ENCODE measurements at regions not wholly inside any gene's neighbourhood (a gene's known extent, or its start where the extent isn't known, plus 50 kb on each side); places are given as distances from the start of the nearest gene placed in this dataset.

DNA sequence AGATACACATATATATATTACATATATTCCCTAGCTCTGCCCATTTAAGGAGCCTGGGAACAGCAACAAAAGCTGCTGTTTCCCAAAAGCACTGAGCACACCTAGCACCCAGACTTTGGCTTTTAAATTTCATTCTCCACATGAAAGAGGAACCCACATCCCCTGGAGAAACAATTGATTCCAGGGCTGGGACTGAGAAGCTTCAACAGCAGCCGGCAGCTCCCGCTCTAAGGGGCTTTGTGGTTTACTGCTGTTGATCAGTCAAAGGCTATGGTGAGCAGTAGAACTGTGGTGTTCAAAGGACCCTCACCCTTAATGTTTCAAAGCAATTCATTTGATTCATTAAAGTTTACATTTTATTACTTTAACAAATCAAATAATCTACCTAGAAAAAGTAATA, 83.3 kb upstream of the SLC66A3 start:
- Histone ChIP-seq H3K4me1 (peaks cover 0 to 11% (median 8%) of the 10 kb centered on the region in 4 donors), H3K27me3 (no peaks in the 10 kb centered on the region), H3K9me3 (no peaks in the 10 kb centered on the region), H3K36me3 (no peaks in the 10 kb centered on the region), H3K4me3 (no peak overlapping the region), H3K27ac (no peak overlapping the region)
- no peak for DNase-seq
- no peak for ATAC-seq (ENCODE audit: low FRiP score in 2 of 2)
- TF ChIP-seq EP300 (IDR thresholded peaks at IDR 0.05), result no peak
- no peak for TF ChIP-seq POLR2AphosphoS5 (IDR thresholded peaks at IDR 0.05)
- TF ChIP-seq, protein P1, sequence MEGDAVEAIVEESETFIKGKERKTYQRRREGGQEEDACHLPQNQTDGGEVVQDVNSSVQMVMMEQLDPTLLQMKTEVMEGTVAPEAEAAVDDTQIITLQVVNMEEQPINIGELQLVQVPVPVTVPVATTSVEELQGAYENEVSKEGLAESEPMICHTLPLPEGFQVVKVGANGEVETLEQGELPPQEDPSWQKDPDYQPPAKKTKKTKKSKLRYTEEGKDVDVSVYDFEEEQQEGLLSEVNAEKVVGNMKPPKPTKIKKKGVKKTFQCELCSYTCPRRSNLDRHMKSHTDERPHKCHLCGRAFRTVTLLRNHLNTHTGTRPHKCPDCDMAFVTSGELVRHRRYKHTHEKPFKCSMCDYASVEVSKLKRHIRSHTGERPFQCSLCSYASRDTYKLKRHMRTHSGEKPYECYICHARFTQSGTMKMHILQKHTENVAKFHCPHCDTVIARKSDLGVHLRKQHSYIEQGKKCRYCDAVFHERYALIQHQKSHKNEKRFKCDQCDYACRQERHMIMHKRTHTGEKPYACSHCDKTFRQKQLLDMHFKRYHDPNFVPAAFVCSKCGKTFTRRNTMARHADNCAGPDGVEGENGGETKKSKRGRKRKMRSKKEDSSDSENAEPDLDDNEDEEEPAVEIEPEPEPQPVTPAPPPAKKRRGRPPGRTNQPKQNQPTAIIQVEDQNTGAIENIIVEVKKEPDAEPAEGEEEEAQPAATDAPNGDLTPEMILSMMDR (IDR thresholded peaks at IDR 0.05), result no peak
- TF ChIP-seq POLR2A (IDR thresholded peaks at IDR 0.05), result no peak
- 89 to 95% methylated on average over 2 of the region's 2 CpGs for WGBS, 2 donors

DNA sequence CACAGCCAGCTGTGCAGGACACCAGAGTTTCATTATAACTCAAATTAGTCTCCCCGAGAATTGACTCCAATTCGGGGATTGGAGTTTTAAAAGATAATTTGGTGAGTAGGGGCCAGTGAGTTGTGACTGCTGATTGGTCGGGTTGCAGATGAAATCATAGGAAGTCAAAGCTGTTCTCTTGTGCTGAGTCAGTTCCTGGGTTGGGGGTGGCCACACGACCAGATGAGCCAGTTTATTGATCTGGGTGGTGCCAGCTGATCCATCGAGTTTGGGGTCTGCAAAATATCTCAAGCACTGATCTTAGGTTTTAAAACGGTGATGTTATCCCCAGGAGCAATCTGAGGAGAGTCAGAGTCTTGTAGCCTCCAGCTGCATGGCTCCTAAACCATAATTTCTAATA, 82.7 kb upstream of the SLC66A3 start:
- no peak for ATAC-seq (ENCODE audit: low FRiP score in 2 of 2)

DNA sequence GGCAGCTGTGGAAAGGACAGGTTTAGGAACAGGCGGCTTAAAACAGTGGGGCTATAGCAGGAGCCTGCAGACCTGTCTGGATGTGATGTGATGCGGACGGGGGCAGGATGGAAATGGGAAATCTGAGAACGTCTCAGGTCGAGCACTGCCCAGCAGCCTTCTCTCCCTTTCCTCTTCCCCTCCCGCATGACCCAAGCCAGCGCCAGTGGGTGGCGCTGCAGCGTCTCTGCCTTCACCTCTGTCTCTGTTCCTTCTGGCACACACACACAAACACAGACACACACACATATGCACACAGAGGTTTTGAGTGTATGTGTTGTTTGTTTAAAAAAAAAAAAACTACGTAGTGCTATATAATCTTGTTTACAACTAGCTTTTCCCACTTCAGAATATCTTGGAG, 82.0 kb upstream of the SLC66A3 start:
- Histone ChIP-seq H3K9me3 (no peaks in the 10 kb centered on the region), H3K4me3 (no peak overlapping the region), H3K27me3 (no peaks in the 10 kb centered on the region), H3K27ac (no peak overlapping the region), H3K36me3 (no peaks in the 10 kb centered on the region), H3K4me1 (peaks cover 0 to 11% (median 8%) of the 10 kb centered on the region in 4 donors)
- ATAC-seq (ENCODE audit: low FRiP score in 2 of 2) (no peak), DNase-seq (peak in 1 of 2 donors; percentile 86)
- TF ChIP-seq POLR2A (IDR thresholded peaks at IDR 0.05) (no peak), POLR2AphosphoS5 (IDR thresholded peaks at IDR 0.05) (no peak), EP300 (IDR thresholded peaks at IDR 0.05) (no peak)
- TF ChIP-seq, protein P1 (IDR thresholded peaks at IDR 0.05), result peak in 5 of 6 experiments; percentile 12 to 22 (median 20)
- WGBS, 2 donors, result 22 to 30% methylated on average over 10 of the region's 10 CpGs

More for the DNA sequence above, 82.7 kb upstream of the SLC66A3 start:
- no peak overlapping the region for H3K4me3 ChIP-seq
- H3K4me1 ChIP-seq, result peaks cover 0 to 11% (median 8%) of the 10 kb centered on the region in 4 donors
- no peaks in the 10 kb centered on the region for H3K27me3 ChIP-seq
- no peak overlapping the region for H3K27ac ChIP-seq
- no peaks in the 10 kb centered on the region for H3K9me3 ChIP-seq
- no peak for TF ChIP-seq EP300 (IDR thresholded peaks at IDR 0.05)
- TF ChIP-seq, protein P1 (IDR thresholded peaks at IDR 0.05), result no peak
- TF ChIP-seq POLR2AphosphoS5 (IDR thresholded peaks at IDR 0.05), result no peak
- TF ChIP-seq POLR2A (IDR thresholded peaks at IDR 0.05), result no peak
- H3K36me3 ChIP-seq, result no peaks in the 10 kb centered on the region
- no peak for DNase-seq
- WGBS, 2 donors, result 76 to 86% methylated on average over 6 of the region's 6 CpGs

DNA sequence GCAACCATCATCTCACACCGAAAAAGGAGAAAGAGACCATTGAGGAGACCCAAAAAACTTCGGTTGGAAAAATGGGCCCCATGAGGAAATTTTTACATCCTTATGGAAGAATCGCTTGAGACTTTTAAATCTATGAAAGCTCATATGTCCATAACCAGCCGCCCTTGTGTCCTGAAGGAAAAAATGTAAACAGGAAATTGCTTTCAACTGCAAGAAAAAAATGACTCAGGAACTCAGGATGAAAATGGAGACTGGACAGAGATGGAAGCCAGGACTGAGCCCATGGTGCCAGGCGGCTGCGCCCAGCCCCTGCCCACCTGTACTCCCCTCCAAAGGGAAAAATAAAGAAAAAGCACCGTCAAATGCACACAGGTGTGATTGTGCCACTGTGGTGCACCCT, 81.5 kb upstream of the SLC66A3 start:
- no peak for ATAC-seq (ENCODE audit: low FRiP score in 2 of 2)
- H3K36me3 ChIP-seq, result no peaks in the 10 kb centered on the region
- TF ChIP-seq POLR2A (IDR thresholded peaks at IDR 0.05) (no peak), EP300 (IDR thresholded peaks at IDR 0.05) (no peak), POLR2AphosphoS5 (IDR thresholded peaks at IDR 0.05) (no peak)
- TF ChIP-seq, protein P1 (IDR thresholded peaks at IDR 0.05), result no peak
- 47 to 57% methylated on average over 7 of the region's 7 CpGs for WGBS, 2 donors
- no peak overlapping the region for H3K27ac ChIP-seq
- no peak overlapping the region for H3K4me3 ChIP-seq
- peak in 1 of 2 donors; percentile 30 for DNase-seq
- H3K27me3 ChIP-seq, result no peaks in the 10 kb centered on the region
- H3K9me3 ChIP-seq, result no peaks in the 10 kb centered on the region
- H3K4me1 ChIP-seq, result peaks cover 0 to 11% (median 8%) of the 10 kb centered on the region in 4 donors

DNA sequence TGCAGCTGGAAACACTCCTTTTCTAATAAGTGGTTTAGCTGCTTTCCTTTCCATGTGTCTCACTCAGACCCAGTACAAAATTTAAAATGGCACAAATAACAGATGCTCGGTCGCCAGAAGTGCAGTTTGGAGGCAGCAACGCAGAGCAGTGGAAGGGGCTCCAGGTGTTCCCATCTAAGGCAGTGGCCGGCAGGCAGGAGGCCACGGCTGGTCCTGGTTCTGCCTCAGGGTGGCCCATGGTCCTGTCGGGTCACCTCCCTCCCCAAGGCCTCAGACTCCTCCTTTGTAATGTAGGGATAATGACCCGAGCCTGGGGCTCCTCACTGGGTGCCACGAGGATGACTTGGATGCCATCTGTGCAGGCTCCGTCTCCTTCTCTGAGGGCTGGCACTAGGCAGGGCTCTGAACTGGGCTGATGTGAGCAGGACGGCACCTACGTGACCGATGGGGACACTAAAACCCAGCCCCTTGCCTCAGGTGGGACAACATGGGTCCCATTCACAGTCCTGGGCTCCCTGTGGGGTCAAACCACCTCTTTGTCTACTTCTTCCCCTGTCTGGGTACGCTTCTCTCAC, 80.9 kb upstream of the SLC66A3 start:
- Histone ChIP-seq H3K27me3 (no peaks in the 10 kb centered on the region), H3K36me3 (no peaks in the 10 kb centered on the region), H3K27ac (no peak overlapping the region), H3K9me3 (no peaks in the 10 kb centered on the region), H3K4me1 (peaks cover 0 to 11% (median 8%) of the 10 kb centered on the region in 4 donors), H3K4me3 (no peak overlapping the region)
- no peak for TF ChIP-seq EP300 (IDR thresholded peaks at IDR 0.05)
- TF ChIP-seq, protein P1 (IDR thresholded peaks at IDR 0.05), result no peak
- no peak for TF ChIP-seq POLR2AphosphoS5 (IDR thresholded peaks at IDR 0.05)
- no peak for TF ChIP-seq POLR2A (IDR thresholded peaks at IDR 0.05)
- DNase-seq (peak in 1 of 2 donors; percentile 42), ATAC-seq (ENCODE audit: low FRiP score in 2 of 2) (peak in 1 of 2 donors; percentile 13)
- WGBS, 2 donors, result 88 to 92% methylated on average over 12 to 13 of the region's 13 CpGs
